HG03175 (cell line): ENCODE measurements at regions not wholly inside any gene's neighbourhood (a gene's known extent, or its start where the extent isn't known, plus 50 kb on each side); places are given as distances from the start of the nearest gene placed in this dataset.
"Not testable (repeated sequence)": the region's sequence is repeated elsewhere in the genome, so short reads cannot be mapped to it uniquely, and the experiment has no call there.

Experiments
- ATAC-seq: cut with Tn5 transposase; IDR thresholded peaks from one replicate; pipeline ENCODE4 v1.9.1; 2021; ENCODE audit warnings: mild to moderate bottlenecking, moderate library complexity; ENCODE audit not compliant: unreplicated experiment

- ATAC-seq, result no peak
Observed at GRCh38 chr3:177336873-177337450, 139.7 kb upstream of the TBL1XR1 start.

DNA sequence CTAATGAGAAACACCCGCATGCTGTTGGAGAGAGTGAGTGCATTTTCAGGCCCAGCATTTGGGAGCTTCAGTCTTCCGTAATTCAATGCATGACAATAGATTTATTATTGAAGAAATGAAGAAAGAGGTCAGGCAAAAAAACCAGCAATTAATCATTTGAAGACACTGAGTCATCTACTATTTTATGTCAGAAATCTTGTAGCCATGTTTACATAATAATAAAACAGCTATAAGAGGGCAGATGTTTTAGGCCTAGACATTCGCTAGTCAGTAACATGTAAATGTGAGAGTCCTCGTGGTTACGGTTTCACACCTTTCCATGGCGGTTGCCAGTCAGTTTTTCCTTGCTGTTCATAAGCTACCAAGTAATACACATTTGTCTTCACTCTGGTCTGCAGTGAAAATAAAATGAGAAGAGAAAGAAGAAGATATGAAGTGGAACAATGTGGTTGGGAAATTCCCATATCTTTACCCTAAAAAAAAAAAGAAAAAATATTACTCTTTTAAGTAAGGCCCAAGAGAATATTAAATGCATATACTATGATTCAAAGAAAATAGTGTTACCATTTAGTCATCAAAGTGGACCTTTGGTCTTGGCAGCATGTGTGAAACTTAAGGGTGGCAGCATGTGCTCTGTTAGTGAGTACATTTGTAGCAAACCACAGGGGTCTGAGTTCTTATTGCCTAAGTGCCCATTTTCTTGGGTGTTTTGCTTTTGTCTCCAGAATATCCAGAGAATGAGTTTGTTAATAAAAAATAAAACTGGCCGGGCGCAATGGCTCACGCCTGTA is 140.5 kb upstream of the TBL1XR1 start:
- ATAC-seq, result peak; percentile 89

GRCh38 chr3:177338697-177339219 is 141.5 kb upstream of the TBL1XR1 start:
- peak; percentile 29 for ATAC-seq

DNA sequence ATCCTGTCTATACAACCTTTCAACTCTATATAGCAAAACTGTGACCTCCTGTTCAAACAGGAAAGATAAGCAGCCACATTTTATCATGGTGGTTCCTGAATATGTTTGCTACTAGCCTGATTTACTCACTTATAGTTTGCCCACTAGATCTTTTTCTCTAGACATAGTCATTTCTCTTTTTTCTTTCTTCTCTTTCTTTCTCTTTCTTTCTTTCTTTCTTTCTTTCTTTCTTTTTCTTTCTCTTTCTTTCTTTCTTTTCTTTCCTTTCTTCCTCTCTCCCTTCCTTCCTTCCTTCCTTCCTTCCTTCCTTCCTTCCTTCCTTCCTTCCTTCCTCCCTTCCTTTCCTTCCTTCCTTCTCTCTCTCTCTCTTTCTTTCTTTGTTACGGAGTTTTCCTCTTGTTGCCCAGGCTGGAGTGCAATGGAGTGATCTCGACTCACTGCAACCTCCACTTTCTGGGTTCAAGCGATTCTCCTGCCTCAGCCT is 142.0 kb upstream of the TBL1XR1 start:
- peak; percentile 4 for ATAC-seq

GRCh38 chr3:177340243-177340830 is 143.1 kb upstream of the TBL1XR1 start:
- ATAC-seq, result no peak

DNA sequence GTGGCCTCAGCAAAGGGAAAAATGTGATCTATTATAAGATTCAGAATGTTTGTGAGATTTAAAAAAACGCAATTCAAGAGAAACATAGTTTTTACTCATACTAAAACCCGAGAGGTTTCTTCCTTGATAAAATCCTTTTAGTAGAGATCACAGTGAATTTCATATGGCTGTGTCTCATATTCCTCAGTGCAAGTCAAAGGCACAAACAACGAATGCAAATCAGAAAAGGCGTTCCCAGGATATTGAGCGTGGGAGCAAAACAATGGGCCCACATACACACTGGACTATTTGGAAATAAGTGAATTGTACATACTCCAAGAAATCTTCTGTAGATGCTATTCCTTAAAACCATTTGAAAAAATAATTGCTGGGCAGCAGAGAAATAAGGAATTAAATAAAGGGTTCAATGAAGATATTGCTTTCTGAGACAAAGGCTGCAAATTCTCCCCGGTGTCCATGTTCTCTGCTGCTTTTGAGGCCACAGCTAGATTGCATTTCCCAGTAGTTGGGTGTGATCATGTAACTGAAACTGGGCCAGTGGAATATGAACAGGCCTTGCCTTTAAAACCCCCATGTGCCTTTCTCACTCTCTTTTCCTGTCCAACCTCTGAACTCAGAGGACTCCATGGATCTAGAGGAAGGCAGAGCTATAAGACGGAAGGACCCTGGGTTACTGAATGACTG is 144.6 kb upstream of the TBL1XR1 start:
- no peak for ATAC-seq

DNA sequence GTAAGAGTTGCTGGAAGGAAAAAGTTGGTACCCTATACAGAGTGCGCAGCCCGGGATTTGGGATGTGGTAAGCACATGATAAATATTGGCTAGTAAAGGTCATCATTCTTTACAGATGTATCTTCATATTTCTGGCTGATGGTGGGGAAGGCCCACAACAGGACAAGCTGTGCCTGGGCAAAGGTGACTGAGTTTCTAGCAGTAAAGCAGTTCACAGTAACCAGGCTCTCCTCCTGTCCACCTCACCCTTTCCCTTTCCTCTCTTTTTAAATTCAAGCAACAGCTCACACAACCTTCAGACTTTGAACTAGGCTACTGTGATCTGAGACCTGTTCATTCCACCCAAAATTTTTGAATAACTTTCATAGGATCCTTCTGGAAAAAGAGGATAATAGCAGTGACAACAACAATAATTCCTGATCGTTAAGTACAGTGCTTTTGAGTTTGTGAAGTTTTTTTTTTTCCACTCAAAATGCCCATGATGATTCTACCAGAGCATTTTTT is 145.9 kb upstream of the TBL1XR1 start:
- no peak for ATAC-seq

DNA sequence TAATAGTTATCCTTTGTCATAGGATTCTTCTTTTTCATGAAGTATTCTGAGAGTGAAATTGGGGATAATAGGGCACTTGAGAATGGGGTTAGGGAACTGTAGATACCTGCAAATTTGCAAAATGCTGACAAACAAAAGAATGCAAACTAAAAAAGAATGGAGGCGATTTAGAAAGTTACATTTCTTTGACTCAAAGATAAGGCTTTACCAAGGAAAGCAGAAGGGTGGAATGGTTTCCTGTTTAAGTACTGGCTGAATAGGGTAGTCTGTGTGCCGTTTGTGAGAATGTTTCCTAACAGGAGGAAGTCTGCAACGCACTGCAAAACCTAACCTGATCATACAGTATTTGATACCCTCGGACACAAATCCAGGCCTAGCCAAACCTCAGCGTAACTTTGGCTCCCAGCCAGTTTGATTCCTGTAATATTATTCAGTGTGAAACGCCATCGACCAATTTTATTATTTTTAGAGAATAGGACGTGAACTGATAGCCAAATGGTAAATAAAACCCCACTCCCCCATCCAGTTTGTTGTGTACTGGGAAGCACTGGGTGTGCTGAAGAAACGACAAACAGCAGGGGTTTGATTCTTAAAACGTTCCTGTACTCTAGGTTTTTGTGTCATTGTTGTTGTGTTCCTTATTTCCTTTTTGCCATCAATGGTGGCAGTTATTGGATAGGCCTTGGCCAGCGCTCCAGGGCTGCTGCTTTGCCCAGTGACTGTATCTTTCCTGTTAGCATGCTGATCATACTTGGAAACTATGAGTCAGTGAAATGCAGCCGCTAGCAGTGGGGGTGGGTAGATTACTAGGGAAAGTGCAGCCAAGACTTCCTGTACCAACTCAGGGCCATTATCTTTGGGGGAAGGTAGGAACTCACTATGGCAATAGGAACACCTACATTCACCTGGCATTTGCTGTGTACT is 148.0 kb upstream of the TBL1XR1 start:
- ATAC-seq, result peak; percentile 70

- ATAC-seq, result peak; percentile 24
Observed at GRCh38 chr3:177345973-177346503, 148.8 kb upstream of the TBL1XR1 start.

- no peak for ATAC-seq
Observed at GRCh38 chr3:177346878-177347277, 149.6 kb upstream of the TBL1XR1 start.

DNA sequence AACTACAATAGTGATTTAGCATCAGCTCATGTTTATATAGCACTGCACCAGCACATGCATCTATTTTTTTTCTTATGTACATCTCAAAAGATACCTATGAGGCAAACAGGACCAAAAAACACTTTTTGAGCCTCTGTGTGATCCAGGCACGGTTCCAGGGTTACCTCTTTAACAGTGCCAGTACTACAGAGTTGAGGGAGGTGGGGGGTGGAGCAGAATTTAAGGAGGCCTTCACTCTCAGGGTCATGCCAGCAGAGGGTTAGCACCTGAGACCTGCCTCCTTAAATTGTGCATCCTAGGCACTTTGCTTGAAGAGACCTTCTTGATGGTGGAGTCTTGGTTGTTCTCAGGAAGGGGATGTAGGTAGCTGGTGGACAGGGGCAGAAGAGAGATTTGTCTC is 150.3 kb upstream of the TBL1XR1 start:
- ATAC-seq, result no peak

DNA sequence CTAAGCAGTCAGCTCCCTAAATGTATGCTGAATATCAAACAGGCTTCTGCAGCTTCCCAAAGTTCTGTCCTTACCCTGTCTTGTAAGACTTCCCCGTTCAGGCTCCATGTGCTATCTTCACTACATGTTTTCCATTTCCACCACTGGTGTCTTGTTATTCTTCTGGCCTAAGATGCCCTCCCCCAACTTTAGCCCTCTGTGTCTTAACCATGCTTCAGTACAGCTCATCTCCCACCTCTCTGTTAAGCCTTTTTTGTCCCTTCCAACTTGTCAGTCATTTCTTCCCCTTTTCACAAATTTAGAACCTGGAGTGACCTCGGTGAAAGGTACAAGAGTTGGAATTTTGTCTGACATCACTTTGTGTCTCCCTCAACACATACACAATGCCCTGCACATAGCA is 151.7 kb upstream of the TBL1XR1 start:
- no peak for ATAC-seq

DNA sequence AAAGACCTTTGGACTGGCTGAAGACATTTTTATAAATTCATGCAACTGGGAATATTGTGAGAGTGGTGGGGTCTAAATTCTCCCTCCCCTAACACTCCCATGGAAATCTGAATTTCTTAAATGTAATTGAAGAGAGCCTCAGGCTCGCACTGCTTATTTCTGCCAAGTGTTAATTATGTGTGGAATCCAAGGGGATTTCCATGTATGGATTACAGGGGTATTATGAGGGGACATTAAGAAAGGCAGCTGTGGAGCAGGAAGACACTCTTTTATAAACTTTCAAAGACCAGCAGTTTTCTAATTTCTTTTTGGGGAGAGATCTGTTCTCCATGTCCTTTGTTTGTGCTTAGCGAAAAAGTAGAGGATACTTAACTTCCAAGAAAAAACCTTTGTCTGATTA is 152.1 kb upstream of the TBL1XR1 start:
- no peak for ATAC-seq

DNA sequence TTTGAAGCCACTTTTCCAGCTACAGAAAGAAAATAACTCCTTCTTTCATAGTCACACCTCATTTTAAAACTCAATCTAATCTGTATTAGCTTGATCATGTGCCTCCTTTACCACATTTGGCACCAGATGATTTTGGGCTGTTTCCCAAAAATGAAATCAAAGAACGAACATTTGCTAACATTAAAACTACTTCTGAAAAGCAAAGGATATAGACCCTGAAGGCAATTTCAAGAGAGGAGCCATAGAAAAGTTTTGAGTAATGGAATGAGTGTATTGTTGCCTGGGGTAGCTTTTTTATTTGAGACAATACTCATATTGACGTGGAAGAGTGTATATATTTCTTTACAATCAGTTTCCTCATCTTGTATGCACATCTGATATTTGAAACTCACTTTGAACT is 152.8 kb upstream of the TBL1XR1 start:
- ATAC-seq, result no peak

DNA sequence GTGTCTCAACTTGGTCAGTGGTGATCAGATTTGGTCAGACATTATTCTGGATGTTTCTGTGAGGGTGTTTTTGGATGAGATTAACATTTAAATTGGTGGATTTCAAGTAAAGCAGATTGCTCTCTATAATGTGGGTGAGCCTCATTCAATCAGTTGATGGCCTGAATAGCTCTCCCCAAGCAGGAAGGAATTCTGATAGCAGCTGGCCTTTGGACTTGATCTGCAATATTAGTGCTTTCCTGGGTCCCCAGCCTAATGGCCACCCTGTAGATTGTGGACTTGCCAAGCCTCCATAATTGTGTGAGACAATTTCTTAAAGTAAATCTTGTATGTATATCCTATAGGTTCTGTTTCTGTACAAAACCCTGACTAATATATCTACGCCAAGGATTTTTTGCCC is 153.9 kb upstream of the TBL1XR1 start:
- no peak for ATAC-seq

GRCh38 chr3:177351757-177352158 is 154.5 kb upstream of the TBL1XR1 start:
- ATAC-seq, result peak; percentile 98

DNA sequence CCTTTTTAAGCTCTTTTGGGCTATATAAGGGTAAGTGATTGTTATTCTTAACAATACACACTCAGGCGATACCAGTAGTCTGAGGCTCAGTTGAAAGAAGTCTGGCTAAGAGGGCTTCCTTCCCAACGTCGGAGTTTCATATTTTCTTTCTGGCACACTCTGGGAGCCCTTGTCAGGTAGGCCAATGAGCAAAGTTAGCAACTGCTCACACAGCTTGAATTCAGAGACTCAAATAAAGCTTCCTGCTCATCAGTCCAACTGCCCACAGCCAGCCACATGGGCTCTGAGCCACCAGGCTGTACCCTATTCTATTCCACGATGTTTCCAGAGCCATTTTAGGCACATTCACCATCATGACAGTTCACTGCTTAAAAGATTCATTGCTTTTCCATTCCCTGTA is 155.1 kb upstream of the TBL1XR1 start:
- ATAC-seq, result no peak

GRCh38 chr3:177353140-177353539 is 155.9 kb upstream of the TBL1XR1 start:
- no peak for ATAC-seq

DNA sequence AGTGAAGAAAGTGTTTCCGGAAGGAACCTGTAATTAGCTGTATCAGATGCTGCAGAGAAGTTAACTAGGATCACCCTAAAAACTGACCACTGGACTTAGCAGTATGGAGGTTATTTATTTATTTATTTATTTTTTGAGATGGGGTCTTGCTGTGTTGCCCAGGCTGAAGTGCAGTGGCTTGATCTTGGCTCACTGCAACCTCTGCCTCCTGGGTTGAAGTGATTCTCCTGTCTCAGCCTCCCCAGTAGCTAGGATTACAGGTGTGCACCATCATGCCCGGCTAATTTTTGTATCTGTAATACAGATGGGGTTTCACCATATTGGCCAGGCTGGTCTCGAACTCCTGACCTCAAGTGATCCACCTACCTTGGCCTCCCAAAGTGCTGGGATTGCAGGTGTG is 156.6 kb upstream of the TBL1XR1 start:
- not testable (repeated sequence) for ATAC-seq

DNA sequence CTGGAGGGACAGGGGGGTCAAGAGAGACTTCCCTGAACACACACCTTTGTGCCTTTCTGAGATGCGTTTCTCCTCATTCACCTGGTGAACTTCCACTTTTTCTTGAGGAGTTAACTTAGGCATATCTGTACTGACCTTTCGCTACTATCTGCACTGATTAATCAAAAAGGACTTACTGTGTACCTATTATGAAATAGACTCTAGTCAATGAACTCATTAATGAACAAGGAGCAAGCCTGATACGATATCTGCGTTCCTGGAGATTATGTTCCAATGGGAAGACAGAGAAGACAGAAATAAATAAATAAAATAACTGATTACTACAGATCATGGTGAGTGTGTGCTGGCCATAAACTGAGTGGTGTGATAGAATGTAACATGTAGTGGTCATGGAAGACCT is 157.2 kb upstream of the TBL1XR1 start:
- ATAC-seq, result no peak
